ENCODE measurements at regions not wholly inside any gene's neighbourhood (a gene's known extent, or its start where the extent isn't known, plus 50 kb on each side); places are given as distances from the start of the nearest gene placed in this dataset.

- Histone ChIP-seq H2BK15ac (ENCODE audit: low read depth, low read length) (no peak overlapping the region), H3K4ac (ENCODE audit: low read depth, low read length) (no peak overlapping the region)
Observed at GRCh38 chr4:112094330-112094729, 50.9 kb upstream of the FAM241A start.

More at GRCh38 chr4:112094330-112094729, 50.9 kb upstream of the FAM241A start:
- Histone ChIP-seq H3K36me3 (ENCODE audit: control insufficient read depth, insufficient read depth, low read length) (no peaks in the 10 kb centered on the region), H3K4me2 (ENCODE audit: low read depth, low read length) (no peak overlapping the region), H2AK9ac (replicated peaks; ENCODE audit: low read depth, low read length, poor library complexity) (no peak overlapping the region), H3K9me1 (ENCODE audit: insufficient read depth, low read length) (no peaks in the 10 kb centered on the region), H3K9ac (ENCODE audit: low read depth, low read length) (no peak overlapping the region), H3K56ac (ENCODE audit: extremely low read depth, insufficient read depth, low read length) (no peak overlapping the region), H3K9me3 (ENCODE audit: control insufficient read depth, insufficient read depth, low read length) (no peaks in the 10 kb centered on the region), H4K5ac (ENCODE audit: low read depth, low read length) (no peak overlapping the region), H3K27ac (ENCODE audit: insufficient read depth, low read length) (no peak overlapping the region), H3K14ac (replicated peaks; ENCODE audit: low read depth, low read length) (no peak overlapping the region), H3K4me1 (ENCODE audit: control insufficient read depth, insufficient read depth, low read length) (no peaks in the 10 kb centered on the region), H4K8ac (ENCODE audit: low read depth in 2 of 2, low read length in 2 of 2) (no peak overlapping the region), H2AK5ac (ENCODE audit: low read depth, low read length) (no peak overlapping the region), H3K27me3 (ENCODE audit: control insufficient read depth, insufficient read depth, low read length) (peaks cover 5% of the 10 kb centered on the region), H3K18ac (ENCODE audit: low read depth, low read length) (no peak overlapping the region), H2BK20ac (ENCODE audit: low read depth, low read length) (no peak overlapping the region), H2BK120ac (ENCODE audit: low read depth, low read length) (no peak overlapping the region), H3K23ac (ENCODE audit: low read depth, low read length) (no peak overlapping the region), H3K79me1 (ENCODE audit: low read depth in 1 of 2, low read length in 2 of 2) (no peaks in the 10 kb centered on the region), H4K20me1 (ENCODE audit: insufficient read depth, low read length) (no peaks in the 10 kb centered on the region), H4K91ac (ENCODE audit: insufficient read depth, low read depth, low read length) (no peak overlapping the region), H2AFZ (replicated peaks; ENCODE audit: low read length, poor library complexity) (no peak overlapping the region), H3K4me3 (ENCODE audit: insufficient read depth, low read depth, low read length) (no peak overlapping the region), H2BK5ac (ENCODE audit: low read depth, low read length, poor library complexity, severe bottlenecking) (no peak overlapping the region)
- intact Hi-C loops (cut with micrococcal nuclease) = loop anchor here (10.0 kb wide), 1 partner anchor 670 kb away; no protein-coding TSS in a partner anchor
- in situ Hi-C loops (cut with MboI; ENCODE audit: low sequenced_read_pairs) = loop anchor here (10.0 kb wide), 1 partner anchor 170 kb away; no protein-coding TSS in a partner anchor
- no CpG with 5 or more reads among the region's 1 CpG for WGBS, 2 experiments (ENCODE audit: extremely low coverage in 2 of 2, insufficient read length in 1 of 2)
- ATAC-seq (ENCODE audit: low read depth) (no peak), DNase-seq (no peak)
- dilution Hi-C loops (cut with HindIII; ENCODE audit: low sequenced_read_pairs, unreplicated experiment) = no loop called here
- POLR2A ChIA-PET (ENCODE audit: unreplicated experiment) = no interaction called here
- CTCF ChIA-PET = interaction anchor here (1.3 kb wide), 1 partner anchor 140 kb away, joined by 3 read pairs; no protein-coding TSS in a partner anchor
- BruUV-seq (replicated peaks) = no TSS peak
- TF ChIP-seq POLR2A (IDR thresholded peaks at IDR 0.05; ENCODE audit: low read depth, low read length) (no peak), BHLHE40 (IDR thresholded peaks at IDR 0.05; ENCODE audit: low read depth, low read length) (no peak), RAD21 (IDR thresholded peaks at IDR 0.05; ENCODE audit: low read length) (no peak), RCOR1 (IDR thresholded peaks at IDR 0.05; ENCODE audit: insufficient replicate concordance, low read length) (no peak), CEBPB (IDR thresholded peaks at IDR 0.05; ENCODE audit: low read depth, low read length) (no peak), NFE2L2 (IDR thresholded peaks at IDR 0.05; ENCODE audit: low read depth, low read length) (no peak), USF2 (IDR thresholded peaks at IDR 0.05; ENCODE audit: low read depth, low read length) (no peak), ELK1 (IDR thresholded peaks at IDR 0.05; ENCODE audit: borderline replicate concordance, low read depth, low read length) (no peak), SMC3 (IDR thresholded peaks at IDR 0.05; ENCODE audit: low read depth, low read length) (no peak), MAFK (IDR thresholded peaks at IDR 0.05; ENCODE audit: low read depth, low read length) (no peak), MXI1 (IDR thresholded peaks at IDR 0.05; ENCODE audit: borderline replicate concordance, low read depth, low read length) (no peak), MAZ (IDR thresholded peaks at IDR 0.05; ENCODE audit: borderline replicate concordance, low read depth, low read length) (no peak)

All from IMR-90 (cell line).